Activated CD4-positive, CD25-positive, alpha-beta regulatory T cell treated with anti-CD3 and anti-CD28 coated beads, Interleukin-2, amount 50 U/mL, for 72 hours (primary cell): ENCODE measurements at regions not wholly inside any gene's neighbourhood (a gene's known extent, or its start where the extent isn't known, plus 50 kb on each side); places are given as distances from the start of the nearest gene placed in this dataset.

Experiments
- DNase-seq: peaks from one replicate; pipeline ENCODE4 v3.0.0; 2021

DNA sequence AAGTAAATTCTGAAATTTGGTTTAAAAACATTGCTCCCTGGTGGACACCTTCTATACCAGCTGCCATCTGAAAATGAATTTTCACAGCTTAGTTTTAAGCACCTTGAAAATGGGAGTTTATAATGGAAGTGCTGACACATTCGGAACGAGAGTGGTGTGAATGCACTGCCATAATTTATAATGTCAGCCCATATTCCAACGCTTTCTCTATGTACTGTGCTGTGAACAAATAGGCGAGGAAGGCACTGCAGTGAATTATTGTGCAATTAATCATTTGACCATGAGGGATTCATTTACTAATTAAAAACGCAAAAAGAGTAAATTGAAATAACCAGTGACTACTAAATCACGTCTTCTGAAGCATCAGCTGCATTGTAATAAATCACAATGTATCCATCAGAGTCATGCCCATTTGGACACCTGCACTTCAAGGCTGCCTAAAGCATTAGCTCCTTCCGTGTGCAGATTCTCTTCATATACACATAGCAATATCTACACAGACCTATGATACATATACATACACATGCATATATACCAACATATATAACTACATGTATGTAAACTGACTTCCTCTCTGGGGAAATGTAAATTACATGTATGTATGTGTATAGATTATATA lies 699.8 kb downstream of the GALR1 start:
- DNase-seq, result no peak

- no peak for DNase-seq
These were observed 709.6 kb downstream of the GALR1 start for GRCh38 chr18:77959248-77959647.

DNA sequence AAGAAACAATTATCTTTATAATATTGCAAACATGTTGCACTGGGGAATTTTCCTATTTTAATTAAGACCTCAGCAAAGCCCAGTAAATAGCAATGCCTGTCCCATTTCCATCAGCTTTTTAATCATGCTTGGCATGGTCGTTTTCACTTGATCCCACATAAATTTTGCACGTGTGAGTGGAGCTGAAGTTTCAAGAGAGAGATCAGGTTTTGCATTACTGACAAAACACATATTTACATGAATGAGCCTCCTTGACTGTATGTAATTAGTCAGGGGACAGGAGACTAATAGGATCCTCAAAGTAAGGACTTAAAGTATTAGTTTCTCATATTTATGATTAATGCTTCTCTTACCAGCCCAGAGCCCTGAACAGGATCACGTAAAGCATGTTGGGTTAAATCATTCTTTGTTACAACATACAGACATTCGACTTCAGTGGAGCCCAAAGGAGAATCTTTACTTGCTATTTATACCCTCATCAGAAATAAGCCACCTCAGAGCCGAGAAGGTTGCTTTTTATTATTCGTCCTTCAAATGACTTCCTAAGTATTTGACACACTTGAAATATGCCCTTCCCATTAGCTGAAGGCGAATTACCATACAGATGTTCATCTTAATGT lies 711.3 kb downstream of the GALR1 start:
- DNase-seq, result no peak

- DNase-seq, result no peak
These were observed 717.4 kb downstream of the GALR1 start for GRCh38 chr18:77967071-77967470.

- DNase-seq, result no peak
These were observed 718.1 kb downstream of the GALR1 start for GRCh38 chr18:77967791-77968190.

GRCh38 chr18:77969972-77970371 lies 720.3 kb downstream of the GALR1 start:
- DNase-seq, result no peak

DNA sequence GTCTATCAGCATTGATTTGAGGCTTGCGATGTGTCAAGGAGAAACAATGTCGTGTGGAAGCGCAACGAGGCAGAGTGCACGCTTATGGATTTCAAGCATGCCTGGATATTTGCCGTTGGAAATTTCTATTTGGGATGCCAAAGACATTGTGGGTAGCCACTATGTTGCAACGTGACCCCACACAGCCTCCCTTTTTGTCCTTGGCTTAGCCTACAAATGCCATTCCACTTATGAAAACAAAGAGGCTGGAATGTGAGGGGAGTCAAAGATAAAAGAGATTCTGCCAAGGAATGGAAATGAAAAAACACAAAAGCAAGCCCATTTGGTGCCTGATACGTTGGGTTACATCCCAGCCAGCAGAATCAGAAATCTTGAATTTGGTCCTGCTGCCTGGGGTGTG lies 721.2 kb downstream of the GALR1 start:
- DNase-seq, result no peak

DNA sequence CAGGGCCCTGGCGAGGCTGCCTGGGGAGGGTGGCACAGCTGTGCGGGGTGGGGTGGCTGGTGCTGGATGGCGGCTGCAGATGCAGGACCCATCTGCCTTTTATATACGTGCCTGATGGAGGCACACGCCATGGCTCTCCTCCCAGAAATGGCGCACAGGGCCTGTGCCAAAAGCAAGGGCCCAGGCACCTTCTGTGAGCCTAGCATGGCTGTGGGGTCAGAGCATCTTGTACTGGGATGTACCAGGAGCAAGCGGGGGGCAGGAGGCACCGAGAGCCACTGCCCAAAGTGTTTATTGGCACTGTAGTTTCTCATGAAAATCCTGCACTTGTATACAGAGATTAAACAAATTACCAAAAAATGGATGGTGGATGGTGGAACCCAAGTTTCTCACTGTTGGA lies 724.1 kb downstream of the GALR1 start:
- no peak for DNase-seq

DNA sequence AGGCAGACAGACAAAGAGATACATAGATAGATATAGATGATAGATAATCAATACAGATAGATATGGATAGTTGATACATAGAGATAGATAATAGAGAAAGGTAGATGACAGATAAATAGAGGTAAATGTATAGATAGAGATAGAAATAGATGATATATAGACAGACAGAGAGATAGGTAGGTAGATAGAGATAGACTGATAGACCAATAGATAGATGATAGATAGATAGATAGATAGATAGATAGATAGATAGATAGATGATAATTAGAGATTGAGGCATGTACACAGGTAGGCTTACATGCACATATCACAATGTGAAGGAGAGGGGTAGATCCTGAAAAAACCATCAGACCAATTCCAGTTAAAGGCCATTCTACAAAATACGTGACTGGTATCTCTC lies 724.7 kb downstream of the GALR1 start:
- no peak for DNase-seq

- DNase-seq, result no peak
These were observed 727.7 kb downstream of the GALR1 start for GRCh38 chr18:77977331-77977730.

DNA sequence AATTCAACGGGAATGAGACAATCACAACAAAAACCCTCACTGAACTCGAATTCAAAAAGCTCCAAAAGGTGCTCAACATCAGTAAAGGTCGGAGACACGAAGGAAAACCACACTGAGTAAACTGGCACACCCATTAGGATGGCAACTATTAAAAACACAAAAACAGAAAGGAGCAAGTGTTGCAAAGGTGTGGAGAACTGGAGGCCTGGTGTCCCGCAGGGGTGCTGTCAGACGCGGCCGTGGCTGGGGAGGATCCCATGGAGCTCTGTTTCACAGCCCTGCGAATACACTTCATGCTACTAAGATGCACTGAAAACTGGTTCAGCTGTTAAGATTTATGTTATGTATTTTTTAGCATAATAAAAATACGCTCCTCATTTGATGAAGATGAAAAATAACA lies 730.6 kb downstream of the GALR1 start:
- DNase-seq, result no peak

GRCh38 chr18:77981874-77982273 lies 732.2 kb downstream of the GALR1 start:
- no peak for DNase-seq

- no peak for DNase-seq
These were observed 733.6 kb downstream of the GALR1 start for GRCh38 chr18:77983270-77983669.

DNA sequence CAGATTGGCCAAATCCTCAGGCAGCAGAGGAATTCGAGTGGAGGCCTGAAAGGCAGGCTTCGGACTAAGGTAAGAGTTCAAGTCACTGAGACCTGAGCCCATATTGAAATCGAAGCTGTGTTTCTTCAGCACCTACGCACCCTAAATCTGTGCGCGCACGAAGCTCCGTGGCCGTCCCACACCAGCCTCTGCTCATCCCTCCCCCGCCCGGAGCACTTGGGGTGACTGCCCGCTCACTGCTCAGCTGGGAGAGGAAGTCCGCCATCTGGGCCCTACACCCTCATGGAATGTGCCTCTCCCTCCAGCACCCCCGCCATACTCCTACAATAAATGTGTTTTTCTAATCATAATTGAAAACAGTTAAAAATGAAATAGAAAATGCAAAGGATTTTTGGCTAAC lies 734.5 kb downstream of the GALR1 start:
- no peak for DNase-seq

DNA sequence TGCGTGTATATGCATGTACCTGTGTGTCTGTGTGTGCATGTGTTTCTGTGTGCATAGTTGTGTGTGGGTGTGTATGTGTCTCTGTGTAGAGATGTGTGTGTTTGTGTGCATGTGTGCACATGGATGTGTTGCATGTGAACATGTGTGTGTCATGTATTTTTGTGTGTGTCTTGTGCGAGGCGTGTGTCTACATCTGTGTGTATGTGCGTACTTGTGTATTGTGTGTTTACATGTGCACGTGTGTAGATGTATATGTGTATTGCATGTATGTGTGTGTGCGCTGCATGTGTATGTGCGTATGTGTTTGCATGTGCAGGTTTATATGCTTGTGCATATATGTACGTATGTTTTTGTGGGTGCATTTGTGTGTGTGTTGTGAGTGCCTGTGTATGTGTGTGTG lies 735.2 kb downstream of the GALR1 start:
- DNase-seq, result no peak

GRCh38 chr18:77985526-77986281 lies 736.1 kb downstream of the GALR1 start:
- DNase-seq, result no peak

DNA sequence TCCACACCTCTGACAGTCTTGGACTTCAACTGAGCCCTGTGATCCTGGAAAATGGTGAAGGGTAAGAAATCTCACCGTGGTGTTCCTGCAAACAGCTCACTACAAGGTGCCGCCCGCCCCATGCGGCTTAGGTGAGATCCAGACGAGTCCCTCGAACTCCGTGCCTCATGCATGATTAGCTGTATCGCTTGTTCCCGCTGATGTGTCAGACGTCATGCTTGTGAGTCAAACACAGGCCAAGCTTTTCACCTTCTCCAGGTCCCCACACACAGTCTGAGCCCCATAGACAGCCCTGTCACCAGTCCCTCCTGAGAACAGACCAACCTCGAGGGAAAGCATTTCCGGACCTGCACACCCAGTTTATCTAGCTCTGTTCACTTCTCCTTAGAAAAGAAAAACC lies 740.5 kb downstream of the GALR1 start:
- no peak for DNase-seq

- no peak for DNase-seq
These were observed 741.3 kb downstream of the GALR1 start for GRCh38 chr18:77990901-77991300.

DNA sequence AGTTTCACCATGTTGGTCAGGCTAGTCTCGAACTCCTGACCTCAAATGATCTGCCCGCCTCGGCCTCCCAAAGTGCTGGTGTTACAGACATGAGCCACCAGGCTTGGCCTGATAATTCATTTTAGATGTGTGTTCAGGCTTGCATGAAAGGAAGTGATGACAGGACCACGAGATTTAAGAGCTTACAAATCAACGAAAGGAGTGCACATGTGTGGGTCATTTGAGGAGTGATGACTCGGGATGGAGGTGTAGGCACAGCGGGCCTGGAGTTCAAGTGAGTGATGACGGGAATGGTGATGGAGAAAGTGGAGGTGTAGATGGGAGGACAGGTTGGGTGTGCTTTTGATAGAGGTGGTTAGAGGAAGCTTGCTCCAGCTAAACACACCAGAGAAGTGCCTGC lies 742.4 kb downstream of the GALR1 start:
- DNase-seq, result no peak

GRCh38 chr18:77993188-77993981 lies 743.7 kb downstream of the GALR1 start:
- no peak for DNase-seq

- DNase-seq, result no peak
These were observed 745.9 kb downstream of the GALR1 start for GRCh38 chr18:77995593-77995992.

DNA sequence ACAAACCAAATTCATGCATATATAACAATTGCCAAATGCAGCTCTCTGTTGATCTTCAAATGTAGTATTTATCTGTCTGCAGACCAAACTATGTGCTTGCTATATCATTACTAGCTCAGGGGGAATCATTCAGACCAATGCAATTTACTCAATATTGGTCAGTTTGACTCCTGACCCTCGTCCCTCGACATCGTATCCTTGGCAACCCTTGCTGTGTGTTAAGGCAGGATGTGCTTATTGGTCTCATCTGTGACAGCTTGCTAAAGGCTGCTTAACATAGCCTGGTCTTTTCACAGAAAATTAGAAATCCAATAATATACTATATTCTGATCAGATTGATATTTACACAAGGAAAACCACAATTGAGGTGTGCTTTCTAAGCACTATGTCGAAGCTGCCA lies 747.1 kb downstream of the GALR1 start:
- no peak for DNase-seq

- no peak for DNase-seq
These were observed 752.2 kb downstream of the GALR1 start for GRCh38 chr18:78001811-78002210.
